MM.1S (cell line): ENCODE measurements at regions not wholly inside any gene's neighbourhood (a gene's known extent, or its start where the extent isn't known, plus 50 kb on each side); places are given as distances from the start of the nearest gene placed in this dataset.

Source experiments
- DNase-seq: peaks from one replicate; pipeline ENCODE4 v3.0.0-alpha.2; 2015
- H2AFZ ChIP-seq: fragments of 300-600 bp; sonication (generic); 2 replicates; pipeline ENCODE4 v1.6.0; 2016; ENCODE audit warnings: antibody characterized with exemption, low read length
- H3F3A ChIP-seq: fragments of 300-600 bp; sonication (generic); 2 replicates; pipeline ENCODE4 v1.6.1; 2016; ENCODE audit warnings: mild to moderate bottlenecking, antibody characterized with exemption, low read length, moderate library complexity, mixed read lengths; ENCODE audit not compliant: insufficient read depth
- H3K27ac ChIP-seq: fragments of 300-600 bp; sonication (generic); 2 replicates; pipeline ENCODE4 v1.5.1; 2016; ENCODE audit warnings: mild to moderate bottlenecking, low read length
- H3K27me3 ChIP-seq: fragments of 300-600 bp; sonication (generic); replicated peaks from 2 replicates; pipeline ENCODE4 v1.6.0; 2016; ENCODE audit warnings: low read length; ENCODE audit not compliant: insufficient read depth
- H3K36me3 ChIP-seq: fragments of 300-600 bp; sonication (generic); replicated peaks from 2 replicates; pipeline ENCODE4 v1.6.1; 2016; ENCODE audit warnings: mild to moderate bottlenecking, low read length, mixed read lengths; ENCODE audit not compliant: insufficient read depth
- H3K4me1 ChIP-seq: fragments of 300-600 bp; sonication (generic); 2 replicates; pipeline ENCODE4 v1.6.1; 2016; ENCODE audit warnings: low read length, mixed read lengths
- H3K4me2 ChIP-seq: fragments of 300-600 bp; sonication (generic); 2 replicates; pipeline ENCODE4 v1.6.0; 2016; ENCODE audit warnings: low read depth, low read length
- H3K4me3 ChIP-seq: fragments of 300-600 bp; sonication (generic); 2 replicates; pipeline ENCODE4 v1.5.1; 2016; ENCODE audit warnings: low read length, mixed read lengths
- H3K79me2 ChIP-seq: fragments of 300-600 bp; sonication (generic); 2 replicates; pipeline ENCODE4 v1.6.1; 2016; ENCODE audit warnings: mixed run types, low read length, mixed read lengths
- H3K9ac ChIP-seq: fragments of 300-600 bp; sonication (generic); 2 replicates; pipeline ENCODE4 v1.6.1; 2016; ENCODE audit warnings: low read length, mixed read lengths
- H3K9me2 ChIP-seq: fragments of 300-600 bp; sonication (generic); replicated peaks from 2 replicates; pipeline ENCODE4 v1.6.1; 2016; ENCODE audit warnings: mild to moderate bottlenecking, low read length, mixed read lengths; ENCODE audit not compliant: insufficient read depth
- H3K9me3 ChIP-seq: fragments of 300-600 bp; sonication (generic); replicated peaks from 2 replicates; pipeline ENCODE4 v1.6.1; 2016; ENCODE audit warnings: mild to moderate bottlenecking, low read length, mixed read lengths; ENCODE audit not compliant: insufficient read depth
- H4K20me1 ChIP-seq: fragments of 300-600 bp; sonication (generic); 2 replicates; pipeline ENCODE4 v1.6.1; 2016; ENCODE audit warnings: mild to moderate bottlenecking, low read length, moderate library complexity, mixed read lengths; ENCODE audit not compliant: insufficient read depth
- CTCF ChIP-seq: fragments of 300-600 bp; sonication (generic); IDR thresholded peaks from 2 replicates; pipeline ENCODE4 v1.5.1; 2016; ENCODE audit warnings: antibody characterized with exemption, low read length, mixed read lengths
- EZH2 ChIP-seq: fragments of 300-600 bp; sonication (generic); optimal IDR thresholded peaks from 2 replicates; pipeline ENCODE3; 2017; ENCODE audit warnings: low read depth, mild to moderate bottlenecking, antibody characterized with exemption, low read length, mixed read lengths
- EZH2phosphoT487 ChIP-seq: fragments of 300-600 bp; sonication (generic); IDR thresholded peaks from 2 replicates; pipeline ENCODE4 v1.6.1; 2018; ENCODE audit warnings: antibody characterized with exemption, low read length

GRCh38 chr1:198845851-198846250 is 207.0 kb downstream of the PTPRC start:
- Histone ChIP-seq H3K9me3 (no peaks in the 10 kb centered on the region), H3K36me3 (no peaks in the 10 kb centered on the region)
- no peak for DNase-seq

GRCh38 chr1:198846556-198846955 is 207.7 kb downstream of the PTPRC start:
- DNase-seq, result no peak

More at GRCh38 chr1:198845851-198846250, 207.0 kb downstream of the PTPRC start:
- Histone ChIP-seq H3K4me3 (no peak overlapping the region), H3K27me3 (no peaks in the 10 kb centered on the region), H3F3A (no peaks in the 10 kb centered on the region), H3K9me2 (no peaks in the 10 kb centered on the region), H3K9ac (no peak overlapping the region), H3K27ac (no peak overlapping the region), H4K20me1 (no peaks in the 10 kb centered on the region), H3K4me2 (no peak overlapping the region), H2AFZ (no peak overlapping the region), H3K4me1 (no peaks in the 10 kb centered on the region), H3K79me2 (no peaks in the 10 kb centered on the region)
- TF ChIP-seq EZH2 (no peak), CTCF (no peak), EZH2phosphoT487 (no peak)

GRCh38 chr1:198848206-198848605 is 209.4 kb downstream of the PTPRC start:
- H3K4me2 ChIP-seq, result no peak overlapping the region
- H3K4me3 ChIP-seq, result no peak overlapping the region
- no peaks in the 10 kb centered on the region for H3K79me2 ChIP-seq
- H3K27me3 ChIP-seq, result no peaks in the 10 kb centered on the region
- DNase-seq, result no peak
- no peaks in the 10 kb centered on the region for H4K20me1 ChIP-seq
- no peak overlapping the region for H3K27ac ChIP-seq
- TF ChIP-seq EZH2 (no peak), CTCF (no peak), EZH2phosphoT487 (no peak)
- no peaks in the 10 kb centered on the region for H3K9me2 ChIP-seq
- no peak overlapping the region for H3K9ac ChIP-seq
- H3K4me1 ChIP-seq, result no peaks in the 10 kb centered on the region
- H3K36me3 ChIP-seq, result no peaks in the 10 kb centered on the region
- no peak overlapping the region for H2AFZ ChIP-seq
- H3K9me3 ChIP-seq, result no peaks in the 10 kb centered on the region
- no peaks in the 10 kb centered on the region for H3F3A ChIP-seq

More at GRCh38 chr1:198846556-198846955, 207.7 kb downstream of the PTPRC start:
- Histone ChIP-seq H3K4me1 (no peaks in the 10 kb centered on the region), H3K79me2 (no peaks in the 10 kb centered on the region), H3K27me3 (no peaks in the 10 kb centered on the region), H3K4me2 (no peak overlapping the region), H3K4me3 (no peak overlapping the region), H3K36me3 (no peaks in the 10 kb centered on the region), H4K20me1 (no peaks in the 10 kb centered on the region), H3F3A (no peaks in the 10 kb centered on the region), H2AFZ (no peak overlapping the region), H3K9me3 (no peaks in the 10 kb centered on the region), H3K9me2 (no peaks in the 10 kb centered on the region), H3K27ac (no peak overlapping the region), H3K9ac (no peak overlapping the region)
- TF ChIP-seq EZH2phosphoT487 (no peak), CTCF (no peak), EZH2 (no peak)
